CD4-positive, alpha-beta memory T cell (primary cell): ENCODE measurements at regions not wholly inside any gene's neighbourhood (a gene's known extent, or its start where the extent isn't known, plus 50 kb on each side); places are given as distances from the start of the nearest gene placed in this dataset.

Experiments used
- CTCF ChIA-PET: fragments of 350-600 bp; sonication (Branson Sonifier 250); formaldehyde crosslinking; loops from one replicate; lab custom pipeline; 2021; ENCODE audit warnings: inconsistent platforms; ENCODE audit not compliant: partially characterized antibody; lab: Charles Lee
- POLR2A ChIA-PET: fragments of 350-600 bp; sonication (Branson Sonifier 250); formaldehyde crosslinking; loops from one replicate; lab custom pipeline; 2021; ENCODE audit not compliant: partially characterized antibody; lab: Charles Lee
- DNase-seq, 5 donors: peaks; one replicate each; pipeline versions ENCODE4 v3.0.0 to v3.0.0-alpha.2; 2020 to 2022; ENCODE audit warnings: mixed read lengths in 1 of 5
- H3K27ac ChIP-seq: one replicate; pipeline ENCODE4 v1.7.0; 2013; ENCODE audit warnings: low read depth, low read length
- H3K27me3 ChIP-seq: 2 replicates; pipeline ENCODE4 v1.7.0; 2013; ENCODE audit warnings: mild to moderate bottlenecking, low read length, moderate library complexity; ENCODE audit not compliant: insufficient read depth
- H3K36me3 ChIP-seq: 2 replicates; pipeline ENCODE4 v1.7.0; 2013; ENCODE audit warnings: mild to moderate bottlenecking, low read length, moderate library complexity; ENCODE audit not compliant: insufficient read depth
- H3K4me1 ChIP-seq: 2 replicates; pipeline ENCODE4 v1.7.0; 2013; ENCODE audit warnings: mild to moderate bottlenecking, low read length, moderate library complexity; ENCODE audit not compliant: insufficient read depth
- H3K4me3 ChIP-seq, 2 donors: one replicate each; pipeline ENCODE4 v1.7.0; 2013; ENCODE audit warnings: low read length in 2 of 2, mild to moderate bottlenecking in 1 of 2
- H3K9me3 ChIP-seq, 2 donors: one replicate each; pipeline ENCODE4 v1.7.0; 2013; ENCODE audit warnings: low read length in 2 of 2, control low read depth in 1 of 2; ENCODE audit not compliant: control insufficient read depth in 1 of 2
- H3K27ac Mint-ChIP-seq, 7 donors: one replicate each; pipeline ENCODE4 v1.8.0; 2020 to 2021; ENCODE audit warnings: mixed read lengths in 7 of 7, mild to moderate bottlenecking in 6 of 7, inconsistent platforms in 3 of 7, moderate library complexity in 3 of 7
- H3K27me3 Mint-ChIP-seq, 2 donors: one replicate each; pipeline ENCODE4 v1.8.0; 2020 to 2021; ENCODE audit warnings: mixed read lengths in 2 of 2
- H3K36me3 Mint-ChIP-seq, 2 donors: one replicate each; pipeline ENCODE4 v1.8.0; 2020 to 2021; ENCODE audit warnings: mixed read lengths in 2 of 2, inconsistent platforms in 1 of 2, mild to moderate bottlenecking in 1 of 2
- H3K4me1 Mint-ChIP-seq, 4 donors: one replicate each; pipeline ENCODE4 v1.8.0; 2020 to 2021; ENCODE audit warnings: mixed read lengths in 4 of 4, mild to moderate bottlenecking in 1 of 4
- H3K4me3 Mint-ChIP-seq, 8 donors: one replicate each; pipeline ENCODE4 v1.8.0; 2020 to 2021; ENCODE audit warnings: mixed read lengths in 8 of 8, mild to moderate bottlenecking in 7 of 8, moderate library complexity in 6 of 8, inconsistent platforms in 3 of 8
- H3K9me3 Mint-ChIP-seq, 8 donors: one replicate each; pipeline ENCODE4 v1.8.0; 2020 to 2021; ENCODE audit warnings: mixed read lengths in 8 of 8, mild to moderate bottlenecking in 5 of 8, inconsistent platforms in 3 of 8, moderate library complexity in 1 of 8
- intact Hi-C: fragments of 100-400 bp; cut with micrococcal nuclease; formaldehyde crosslinking; loops from one replicate; pipeline ENCODE4 v1.15.1; 2023

- Histone ChIP-seq H3K27me3 (no peaks in the 10 kb centered on the region), H3K4me3 (no peak overlapping the region), H3K4me1 (no peaks in the 10 kb centered on the region), H3K27ac (no peak overlapping the region), H3K36me3 (no peaks in the 10 kb centered on the region), H3K9me3 (no peaks in the 10 kb centered on the region)
- POLR2A ChIA-PET, result no interaction called here
- no peaks in the 10 kb centered on the region for H3K27me3 Mint-ChIP-seq
- no peaks in the 10 kb centered on the region for H3K4me1 Mint-ChIP-seq
- DNase-seq, result no peak
- CTCF ChIA-PET, result interaction anchor here (1.4 kb wide), 1 partner anchor 21 kb away, joined by 4 read pairs; no protein-coding TSS in a partner anchor
- no peak overlapping the region for H3K27ac Mint-ChIP-seq
- intact Hi-C loops, result no loop called here
- H3K4me3 Mint-ChIP-seq, result no peak overlapping the region
- peaks cover 0 to 3% (median 0%) of the 10 kb centered on the region in 8 donors for H3K9me3 Mint-ChIP-seq
- no peaks in the 10 kb centered on the region for H3K36me3 Mint-ChIP-seq
Observed at GRCh38 chr9:115739096-115739875, 414.3 kb upstream of the PAPPA start.

- POLR2A ChIA-PET, result no interaction called here
- intact Hi-C loops, result no loop called here
Observed at GRCh38 chr9:115740986-115741385, 412.6 kb upstream of the PAPPA start.

GRCh38 chr9:115743709-115744605, 409.6 kb upstream of the PAPPA start:
- DNase-seq, result no peak
- H3K4me1 Mint-ChIP-seq, result no peaks in the 10 kb centered on the region
- no peak overlapping the region for H3K4me3 Mint-ChIP-seq
- Histone ChIP-seq H3K27me3 (no peaks in the 10 kb centered on the region), H3K4me1 (no peaks in the 10 kb centered on the region), H3K36me3 (no peaks in the 10 kb centered on the region), H3K9me3 (no peaks in the 10 kb centered on the region), H3K27ac (no peak overlapping the region), H3K4me3 (no peak overlapping the region)
- intact Hi-C loops, result no loop called here
- ChIA-PET CTCF (no interaction called here), POLR2A (no interaction called here)
- H3K9me3 Mint-ChIP-seq, result peaks cover 0 to 3% (median 0%) of the 10 kb centered on the region in 8 donors
- peak overlapping the region in 1 of 7 donors; percentile 29 for H3K27ac Mint-ChIP-seq
- H3K36me3 Mint-ChIP-seq, result no peaks in the 10 kb centered on the region
- no peaks in the 10 kb centered on the region for H3K27me3 Mint-ChIP-seq

More at GRCh38 chr9:115740986-115741385, 412.6 kb upstream of the PAPPA start:
- no peak for DNase-seq
- Mint-ChIP-seq H3K36me3 (no peaks in the 10 kb centered on the region), H3K4me1 (no peaks in the 10 kb centered on the region), H3K27me3 (no peaks in the 10 kb centered on the region), H3K27ac (no peak overlapping the region), H3K4me3 (no peak overlapping the region), H3K9me3 (peaks cover 0 to 3% (median 0%) of the 10 kb centered on the region in 8 donors)
- CTCF ChIA-PET, result no interaction called here
- Histone ChIP-seq H3K36me3 (no peaks in the 10 kb centered on the region), H3K4me1 (no peaks in the 10 kb centered on the region), H3K9me3 (no peaks in the 10 kb centered on the region), H3K27ac (no peak overlapping the region), H3K27me3 (no peaks in the 10 kb centered on the region), H3K4me3 (no peak overlapping the region)

- intact Hi-C loops, result no loop called here
- Mint-ChIP-seq H3K4me1 (no peaks in the 10 kb centered on the region), H3K9me3 (peaks cover 0 to 3% (median 0%) of the 10 kb centered on the region in 8 donors), H3K27ac (no peak overlapping the region), H3K4me3 (no peak overlapping the region), H3K27me3 (no peaks in the 10 kb centered on the region), H3K36me3 (no peaks in the 10 kb centered on the region)
- ChIA-PET CTCF (no interaction called here), POLR2A (no interaction called here)
- no peak overlapping the region for H3K27ac ChIP-seq
- H3K4me3 ChIP-seq, result no peak overlapping the region
- H3K27me3 ChIP-seq, result no peaks in the 10 kb centered on the region
- DNase-seq, result no peak
- no peaks in the 10 kb centered on the region for H3K4me1 ChIP-seq
- H3K36me3 ChIP-seq, result no peaks in the 10 kb centered on the region
- H3K9me3 ChIP-seq, result no peaks in the 10 kb centered on the region
Observed at GRCh38 chr9:115746496-115746895, 407.1 kb upstream of the PAPPA start.

- Histone ChIP-seq H3K4me3 (no peak overlapping the region), H3K36me3 (no peaks in the 10 kb centered on the region), H3K27ac (no peak overlapping the region), H3K4me1 (no peaks in the 10 kb centered on the region), H3K27me3 (no peaks in the 10 kb centered on the region), H3K9me3 (no peaks in the 10 kb centered on the region)
- no peaks in the 10 kb centered on the region for H3K36me3 Mint-ChIP-seq
- H3K4me1 Mint-ChIP-seq, result no peaks in the 10 kb centered on the region
- no peak for DNase-seq
- H3K9me3 Mint-ChIP-seq, result peaks cover 0 to 3% (median 0%) of the 10 kb centered on the region in 8 donors
- no peaks in the 10 kb centered on the region for H3K27me3 Mint-ChIP-seq
- H3K4me3 Mint-ChIP-seq, result no peak overlapping the region
- intact Hi-C loops, result no loop called here
- CTCF ChIA-PET, result no interaction called here
- POLR2A ChIA-PET, result no interaction called here
- H3K27ac Mint-ChIP-seq, result no peak overlapping the region
Observed at GRCh38 chr9:115747731-115748130, 405.9 kb upstream of the PAPPA start.

- H3K4me3 ChIP-seq, result no peak overlapping the region
- no peak overlapping the region for H3K27ac ChIP-seq
- no peaks in the 10 kb centered on the region for H3K36me3 ChIP-seq
- Mint-ChIP-seq H3K4me3 (no peak overlapping the region), H3K27ac (no peak overlapping the region), H3K27me3 (peaks cover 0 to 4% of the 10 kb centered on the region in 2 donors), H3K36me3 (no peaks in the 10 kb centered on the region), H3K4me1 (no peaks in the 10 kb centered on the region), H3K9me3 (peaks cover 0 to 6% (median 2%) of the 10 kb centered on the region in 8 donors)
- DNase-seq, result no peak
- no peaks in the 10 kb centered on the region for H3K27me3 ChIP-seq
- H3K4me1 ChIP-seq, result no peaks in the 10 kb centered on the region
- ChIA-PET POLR2A (no interaction called here), CTCF (no interaction called here)
- intact Hi-C loops, result no loop called here
- no peaks in the 10 kb centered on the region for H3K9me3 ChIP-seq
Observed at GRCh38 chr9:115756736-115757135, 396.9 kb upstream of the PAPPA start.

GRCh38 chr9:115757461-115757860, 396.1 kb upstream of the PAPPA start:
- Mint-ChIP-seq H3K4me1 (no peaks in the 10 kb centered on the region), H3K9me3 (peaks cover 0 to 6% (median 2%) of the 10 kb centered on the region in 8 donors), H3K36me3 (no peaks in the 10 kb centered on the region), H3K4me3 (no peak overlapping the region), H3K27me3 (peaks cover 0 to 4% of the 10 kb centered on the region in 2 donors), H3K27ac (no peak overlapping the region)
- no peak overlapping the region for H3K27ac ChIP-seq
- no peaks in the 10 kb centered on the region for H3K4me1 ChIP-seq
- no peaks in the 10 kb centered on the region for H3K36me3 ChIP-seq
- no peak overlapping the region for H3K4me3 ChIP-seq
- ChIA-PET POLR2A (no interaction called here), CTCF (no interaction called here)
- no peaks in the 10 kb centered on the region for H3K9me3 ChIP-seq
- no peak for DNase-seq
- no peaks in the 10 kb centered on the region for H3K27me3 ChIP-seq
- intact Hi-C loops, result no loop called here
